Activated CD8-positive, alpha-beta T cell treated with anti-CD3 and anti-CD28 coated beads for 36 hours (primary cell): ENCODE measurements at regions not wholly inside any gene's neighbourhood (a gene's known extent, or its start where the extent isn't known, plus 50 kb on each side); places are given as distances from the start of the nearest gene placed in this dataset.

Experiments
- ATAC-seq: fragments of 200-7000 bp; cut with Tn5 transposase; one replicate; pipeline ENCODE4 v1.10.0; 2021; ENCODE audit warnings: mild to moderate bottlenecking, moderate library complexity
- CTCF ChIA-PET: fragments of 350-600 bp; sonication (Branson Sonifier 250); formaldehyde crosslinking; loops from one replicate; lab custom pipeline; 2021; ENCODE audit warnings: antibody characterized with exemption; lab: Charles Lee
- POLR2A ChIA-PET: fragments of 350-600 bp; sonication (Branson Sonifier 250); formaldehyde crosslinking; loops from one replicate; lab custom pipeline; 2021; ENCODE audit warnings: antibody characterized with exemption; lab: Charles Lee
- DNase-seq: peaks from one replicate; pipeline ENCODE4 v3.0.0-alpha.2; 2020
- H3K27ac Mint-ChIP-seq: one replicate; pipeline ENCODE4 v1.8.0; 2021; ENCODE audit warnings: mild to moderate bottlenecking, mixed read lengths
- H3K27me3 Mint-ChIP-seq: one replicate; pipeline ENCODE4 v1.8.0; 2021; ENCODE audit warnings: mixed read lengths
- H3K36me3 Mint-ChIP-seq: one replicate; pipeline ENCODE4 v1.8.0; 2021; ENCODE audit warnings: low read depth, mixed read lengths
- H3K4me1 Mint-ChIP-seq: one replicate; pipeline ENCODE4 v1.8.0; 2021; ENCODE audit warnings: low read depth, mixed read lengths
- H3K4me3 Mint-ChIP-seq: one replicate; pipeline ENCODE4 v1.8.0; 2021; ENCODE audit warnings: mild to moderate bottlenecking, moderate library complexity, mixed read lengths
- H3K9me3 Mint-ChIP-seq: one replicate; pipeline ENCODE4 v1.8.0; 2021; ENCODE audit warnings: mixed read lengths
- intact Hi-C: fragments of 100-400 bp; cut with micrococcal nuclease; formaldehyde crosslinking; loops from one replicate; pipeline ENCODE4 v1.10.0; 2022
- TF ChIP-seq, protein P1 (sequence below): fragments of 200-600 bp; IDR thresholded peaks from one replicate; pipeline ENCODE4 v1.8.0; 2022; ENCODE audit warnings: antibody characterized with exemption, mild to moderate bottlenecking

DNA sequence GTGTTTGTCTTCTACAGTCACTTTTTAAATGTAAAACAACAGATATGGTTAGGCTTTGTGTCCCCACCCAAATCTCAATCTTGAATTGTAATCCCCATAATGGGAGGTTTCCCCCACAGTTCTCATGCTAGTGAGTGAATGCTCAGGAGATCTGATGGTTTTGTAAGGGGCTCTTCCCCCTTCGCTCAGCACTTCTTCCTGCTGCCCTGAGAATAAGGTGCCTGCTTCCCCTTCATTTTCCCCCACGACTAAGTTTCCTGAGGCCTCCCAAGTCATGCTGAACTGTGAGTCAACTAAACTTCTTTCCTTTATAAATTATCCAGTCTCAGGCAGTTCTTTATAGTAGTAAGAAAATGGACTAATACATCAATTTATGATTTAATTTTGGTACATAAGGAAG lies 118.0 kb upstream of the SNTG2 start:
- CTCF ChIA-PET, result no interaction called here

DNA sequence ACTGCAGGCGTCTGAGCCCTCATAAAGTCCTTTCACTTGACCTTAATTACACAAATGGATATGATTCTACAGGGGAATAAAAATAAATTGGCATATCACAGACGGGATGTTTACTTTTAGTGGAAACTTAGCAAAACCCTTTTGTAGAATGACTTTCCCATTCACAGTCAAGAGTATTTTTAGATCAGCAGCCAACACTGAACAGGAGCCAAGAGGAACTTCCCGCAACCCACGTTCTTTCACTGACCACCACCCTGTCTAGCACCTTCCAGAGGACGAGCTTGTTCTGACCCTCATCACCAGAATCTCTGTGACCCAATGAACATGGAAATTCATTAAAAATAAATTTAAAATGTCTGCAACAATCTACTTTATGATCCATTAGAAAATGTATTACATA lies 119.0 kb upstream of the SNTG2 start:
- H3K27ac Mint-ChIP-seq, result no peak overlapping the region
- DNase-seq (no peak), ATAC-seq (no peak)
- H3K9me3 Mint-ChIP-seq, result no peaks in the 10 kb centered on the region
- POLR2A ChIA-PET, result no interaction called here
- CTCF ChIA-PET, result no interaction called here
- peaks cover 3% of the 10 kb centered on the region for H3K27me3 Mint-ChIP-seq
- H3K4me1 Mint-ChIP-seq, result peaks cover 8% of the 10 kb centered on the region
- no peak overlapping the region for H3K4me3 Mint-ChIP-seq
- intact Hi-C loops, result no loop called here
- TF ChIP-seq, protein P1, sequence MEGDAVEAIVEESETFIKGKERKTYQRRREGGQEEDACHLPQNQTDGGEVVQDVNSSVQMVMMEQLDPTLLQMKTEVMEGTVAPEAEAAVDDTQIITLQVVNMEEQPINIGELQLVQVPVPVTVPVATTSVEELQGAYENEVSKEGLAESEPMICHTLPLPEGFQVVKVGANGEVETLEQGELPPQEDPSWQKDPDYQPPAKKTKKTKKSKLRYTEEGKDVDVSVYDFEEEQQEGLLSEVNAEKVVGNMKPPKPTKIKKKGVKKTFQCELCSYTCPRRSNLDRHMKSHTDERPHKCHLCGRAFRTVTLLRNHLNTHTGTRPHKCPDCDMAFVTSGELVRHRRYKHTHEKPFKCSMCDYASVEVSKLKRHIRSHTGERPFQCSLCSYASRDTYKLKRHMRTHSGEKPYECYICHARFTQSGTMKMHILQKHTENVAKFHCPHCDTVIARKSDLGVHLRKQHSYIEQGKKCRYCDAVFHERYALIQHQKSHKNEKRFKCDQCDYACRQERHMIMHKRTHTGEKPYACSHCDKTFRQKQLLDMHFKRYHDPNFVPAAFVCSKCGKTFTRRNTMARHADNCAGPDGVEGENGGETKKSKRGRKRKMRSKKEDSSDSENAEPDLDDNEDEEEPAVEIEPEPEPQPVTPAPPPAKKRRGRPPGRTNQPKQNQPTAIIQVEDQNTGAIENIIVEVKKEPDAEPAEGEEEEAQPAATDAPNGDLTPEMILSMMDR, result no peak
- H3K36me3 Mint-ChIP-seq, result no peaks in the 10 kb centered on the region

More for the DNA sequence above, 118.0 kb upstream of the SNTG2 start:
- DNase-seq (no peak), ATAC-seq (no peak)
- H3K4me1 Mint-ChIP-seq, result peaks cover 8% of the 10 kb centered on the region
- H3K27me3 Mint-ChIP-seq, result peaks cover 4% of the 10 kb centered on the region
- H3K4me3 Mint-ChIP-seq, result no peak overlapping the region
- no peaks in the 10 kb centered on the region for H3K36me3 Mint-ChIP-seq
- intact Hi-C loops, result no loop called here
- POLR2A ChIA-PET, result no interaction called here
- H3K27ac Mint-ChIP-seq, result no peak overlapping the region
- TF ChIP-seq, protein P1, result no peak
- H3K9me3 Mint-ChIP-seq, result no peaks in the 10 kb centered on the region

DNA sequence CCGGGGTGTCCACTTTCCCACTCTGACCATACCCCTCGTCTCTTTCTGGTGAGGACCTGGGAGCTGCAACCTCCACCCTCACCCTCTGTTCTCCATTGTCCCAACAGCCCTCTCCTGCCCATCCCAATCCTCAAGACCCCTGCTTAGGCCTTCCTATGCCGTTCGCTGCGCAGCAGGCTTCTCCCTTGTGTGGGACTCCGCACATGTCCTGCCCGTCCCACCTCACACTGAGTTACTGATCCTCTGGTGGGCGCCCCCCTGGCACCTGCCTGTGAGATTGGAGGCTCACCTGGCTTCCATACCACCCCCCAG lies 119.5 kb upstream of the SNTG2 start:
- Mint-ChIP-seq H3K4me3 (no peak overlapping the region), H3K27ac (no peak overlapping the region), H3K9me3 (no peaks in the 10 kb centered on the region), H3K36me3 (no peaks in the 10 kb centered on the region), H3K4me1 (peaks cover 8% of the 10 kb centered on the region), H3K27me3 (peaks cover 1% of the 10 kb centered on the region)
- intact Hi-C loops, result no loop called here
- TF ChIP-seq, protein P1, result no peak
- POLR2A ChIA-PET, result no interaction called here
- DNase-seq (no peak), ATAC-seq (no peak)
- CTCF ChIA-PET, result no interaction called here

DNA sequence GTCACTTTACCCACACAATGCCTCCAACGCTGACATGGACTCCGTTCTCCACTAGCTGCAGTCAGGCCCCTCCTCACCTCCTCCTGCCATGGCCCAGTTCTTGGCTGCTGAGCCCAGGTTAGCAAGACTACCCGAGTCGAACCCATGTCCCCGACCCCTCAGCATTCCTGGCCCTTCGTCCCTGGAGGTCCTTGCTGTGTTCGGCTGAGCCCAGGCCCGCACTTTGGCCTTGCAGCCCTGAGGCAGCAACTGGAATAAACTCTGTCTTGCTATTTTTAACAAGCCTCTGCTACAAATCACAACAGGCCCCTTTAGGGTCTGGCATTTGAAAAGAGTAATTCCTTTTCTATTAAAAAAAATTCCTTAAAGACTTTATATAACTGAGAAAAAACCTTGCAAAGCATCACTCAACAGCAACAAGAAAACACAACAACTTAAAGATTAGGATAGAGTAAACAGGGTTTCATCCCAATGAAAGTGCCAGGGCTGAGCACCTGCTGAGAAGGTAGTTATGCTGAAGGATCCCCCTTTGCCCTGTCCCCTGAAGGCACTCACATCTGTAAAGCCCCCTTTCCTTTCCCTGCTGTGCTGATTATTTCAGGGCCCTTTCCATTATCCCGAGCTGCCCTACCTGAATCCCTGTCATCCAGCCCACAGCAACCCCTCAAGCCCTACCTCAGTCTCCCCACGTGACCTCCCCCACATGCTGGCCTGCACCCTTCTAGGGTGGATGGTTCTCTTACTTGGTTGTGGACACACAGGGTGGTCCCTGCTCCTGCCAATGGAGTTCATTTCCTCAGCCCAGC lies 120.0 kb upstream of the SNTG2 start:
- no peak for ATAC-seq
- TF ChIP-seq, protein P1, result no peak

DNA sequence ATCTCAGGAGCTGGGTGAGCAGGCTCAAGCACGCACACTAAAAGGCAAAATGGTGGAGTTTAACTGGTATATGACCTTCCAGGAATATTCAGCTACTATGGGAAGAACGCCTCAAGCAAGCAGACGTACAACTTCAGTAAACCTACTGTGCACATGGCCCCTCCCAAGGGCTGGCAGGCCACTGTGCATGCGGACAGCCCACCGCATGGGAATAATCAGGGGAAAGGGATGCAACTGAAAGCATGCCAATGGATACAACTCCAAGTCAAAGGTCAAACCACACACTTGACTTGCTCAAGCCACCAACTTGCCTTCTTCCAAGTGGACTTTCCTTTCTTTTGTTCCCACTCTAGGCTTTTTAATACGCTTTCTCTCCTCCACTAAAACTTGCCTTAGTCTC lies 121.6 kb upstream of the SNTG2 start:
- no peak for DNase-seq
- Mint-ChIP-seq H3K27me3 (no peaks in the 10 kb centered on the region), H3K27ac (no peak overlapping the region), H3K4me3 (no peak overlapping the region), H3K36me3 (no peaks in the 10 kb centered on the region), H3K4me1 (peaks cover 8% of the 10 kb centered on the region), H3K9me3 (no peaks in the 10 kb centered on the region)
- POLR2A ChIA-PET, result no interaction called here
- TF ChIP-seq, protein P1, result no peak
- ATAC-seq, result no peak
- intact Hi-C loops, result no loop called here
- CTCF ChIA-PET, result no interaction called here

More for the DNA sequence above, 120.0 kb upstream of the SNTG2 start:
- Mint-ChIP-seq H3K9me3 (no peaks in the 10 kb centered on the region), H3K4me1 (peaks cover 8% of the 10 kb centered on the region), H3K27ac (no peak overlapping the region), H3K27me3 (peaks cover 1% of the 10 kb centered on the region), H3K4me3 (no peak overlapping the region), H3K36me3 (no peaks in the 10 kb centered on the region)
- intact Hi-C loops, result no loop called here
- ChIA-PET CTCF (no interaction called here), POLR2A (no interaction called here)
- DNase-seq, result no peak
